WTC11 (cell line): ENCODE measurements at regions not wholly inside any gene's neighbourhood (a gene's known extent, or its start where the extent isn't known, plus 50 kb on each side); places are given as distances from the start of the nearest gene placed in this dataset.

Experiments
- ATAC-seq: fragments of 200-7000 bp; cut with Tn5 transposase; 2 replicates; pipeline ENCODE4 v1.10.0; 2021; ENCODE audit warnings: mild to moderate bottlenecking, moderate library complexity
- CTCF ChIA-PET: fragments of 300-600 bp; sonication (Branson Sonifier 250); formaldehyde crosslinking; loops from one replicate; lab custom pipeline; 2021; ENCODE audit warnings: antibody characterized with exemption; lab: Charles Lee
- POLR2A ChIA-PET: fragments of 350-600 bp; sonication (Branson Sonifier 250); formaldehyde crosslinking; loops from one replicate; lab custom pipeline; 2021; ENCODE audit warnings: antibody characterized with exemption; lab: Charles Lee
- DNase-seq: peaks from one replicate; pipeline ENCODE4 v3.0.0; 2021; ENCODE audit warnings: low spot score
- H3K27ac Mint-ChIP-seq: 2 replicates; pipeline ENCODE4 v1.8.0; 2021; ENCODE audit warnings: mixed read lengths
- H3K27me3 Mint-ChIP-seq: 2 replicates; pipeline ENCODE4 v1.8.0; 2021; ENCODE audit warnings: low read depth, mild to moderate bottlenecking, moderate library complexity, mixed read lengths
- H3K36me3 Mint-ChIP-seq: 2 replicates; pipeline ENCODE4 v1.8.0; 2021; ENCODE audit warnings: mixed read lengths
- H3K4me1 Mint-ChIP-seq: 2 replicates; pipeline ENCODE4 v1.8.0; 2022; ENCODE audit warnings: mixed read lengths
- H3K4me3 Mint-ChIP-seq: 2 replicates; pipeline ENCODE4 v1.8.0; 2021; ENCODE audit warnings: mild to moderate bottlenecking, moderate library complexity, mixed read lengths
- H3K9me3 Mint-ChIP-seq: 2 replicates; pipeline ENCODE4 v1.8.0; 2021; ENCODE audit warnings: mixed read lengths
- FOXK1 ChIP-seq: sonication (generic); formaldehyde crosslinking; IDR thresholded peaks from 2 replicates; pipeline ENCODE4 v1.8.0; 2022; ENCODE audit warnings: mild to moderate bottlenecking, moderate library complexity, missing genetic modification reagents
- FOXP1 ChIP-seq: sonication (generic); formaldehyde crosslinking; IDR thresholded peaks from 2 replicates; pipeline ENCODE4 v1.8.0; 2022; ENCODE audit warnings: missing genetic modification reagents, mild to moderate bottlenecking, moderate library complexity, borderline replicate concordance
- GABPB1 ChIP-seq: sonication (generic); formaldehyde crosslinking; IDR thresholded peaks from 2 replicates; pipeline ENCODE4 v1.8.1; 2023; ENCODE audit warnings: mild to moderate bottlenecking, missing genetic modification reagents
- HMGA2 ChIP-seq: fragments of 250-450 bp; sonication (Bioruptor Pico); IDR thresholded peaks from 2 replicates; pipeline ENCODE4 v1.4.0; 2021; ENCODE audit warnings: mild to moderate bottlenecking, moderate library complexity
- KAT7 ChIP-seq: sonication (generic); formaldehyde crosslinking; IDR thresholded peaks from 2 replicates; pipeline ENCODE4 v1.8.1; 2023; ENCODE audit warnings: missing genetic modification reagents, mild to moderate bottlenecking, borderline replicate concordance
- NR1H2 ChIP-seq: sonication (generic); formaldehyde crosslinking; IDR thresholded peaks from 2 replicates; pipeline ENCODE4 v1.9.0; 2021; ENCODE audit warnings: mild to moderate bottlenecking, moderate library complexity, missing genetic modification reagents
- PRRX2 ChIP-seq: fragments of 250-450 bp; sonication (Bioruptor Pico); IDR thresholded peaks from 2 replicates; pipeline ENCODE4 v1.8.0; 2021; ENCODE audit warnings: mild to moderate bottlenecking
- RORB ChIP-seq: fragments of 250-450 bp; sonication (Bioruptor Pico); IDR thresholded peaks from 2 replicates; pipeline ENCODE4 v1.9.0; 2021; ENCODE audit warnings: mild to moderate bottlenecking
- SMAD4 ChIP-seq: sonication (generic); formaldehyde crosslinking; IDR thresholded peaks from 2 replicates; pipeline ENCODE4 v1.8.0; 2022; ENCODE audit warnings: mild to moderate bottlenecking, missing genetic modification reagents
- SOX15 ChIP-seq: fragments of 250-450 bp; sonication (Bioruptor Pico); IDR thresholded peaks from 2 replicates; pipeline ENCODE4 v1.9.0; 2021; ENCODE audit warnings: mild to moderate bottlenecking
- SP1 ChIP-seq: sonication (generic); formaldehyde crosslinking; conservative IDR thresholded peaks from 2 replicates; pipeline ENCODE4 v1.8.1; 2022; ENCODE audit warnings: missing genetic modification reagents
- TP53 ChIP-seq: sonication (generic); formaldehyde crosslinking; IDR thresholded peaks from 2 replicates; pipeline ENCODE4 v1.8.1; 2023; ENCODE audit warnings: mild to moderate bottlenecking, missing genetic modification reagents
- ZNF219 ChIP-seq: sonication (generic); formaldehyde crosslinking; IDR thresholded peaks from 2 replicates; pipeline ENCODE4 v1.8.0; 2023; ENCODE audit warnings: missing genetic modification reagents, mild to moderate bottlenecking, borderline replicate concordance
- ZNF396 ChIP-seq: fragments of 250-450 bp; sonication (Bioruptor Pico); IDR thresholded peaks from 2 replicates; pipeline ENCODE4 v1.8.0; 2021; ENCODE audit warnings: mild to moderate bottlenecking, moderate library complexity, borderline replicate concordance
- TF ChIP-seq, protein P1 (sequence below): sonication (generic); formaldehyde crosslinking; conservative IDR thresholded peaks from 2 replicates; pipeline ENCODE4 v1.8.1; 2022; ENCODE audit warnings: mild to moderate bottlenecking, missing genetic modification reagents
- TF ChIP-seq, protein P2 (sequence below): sonication (generic); formaldehyde crosslinking; IDR thresholded peaks from 2 replicates; pipeline ENCODE4 v1.8.1; 2023; ENCODE audit warnings: mild to moderate bottlenecking, missing genetic modification reagents, moderate library complexity
- TF ChIP-seq, protein P3 (sequence below): sonication (generic); formaldehyde crosslinking; conservative IDR thresholded peaks from 2 replicates; pipeline ENCODE4 v1.8.1; 2023; ENCODE audit warnings: mild to moderate bottlenecking, low read depth, missing genetic modification reagents, moderate library complexity
- TF ChIP-seq, protein P4 (sequence below): sonication (generic); formaldehyde crosslinking; IDR thresholded peaks from 2 replicates; pipeline ENCODE4 v1.8.1; 2022; ENCODE audit warnings: low read depth, missing genetic modification reagents, borderline replicate concordance
- TF ChIP-seq, protein P5 (sequence below): sonication (generic); formaldehyde crosslinking; IDR thresholded peaks from 2 replicates; pipeline ENCODE4 v1.8.1; 2023; ENCODE audit warnings: mild to moderate bottlenecking, moderate library complexity, missing genetic modification reagents
- TF ChIP-seq, protein P6 (sequence below): sonication (generic); formaldehyde crosslinking; IDR thresholded peaks from 2 replicates; pipeline ENCODE4 v1.8.1; 2022; ENCODE audit warnings: low read depth, mild to moderate bottlenecking, moderate library complexity, missing genetic modification reagents, borderline replicate concordance

DNA sequence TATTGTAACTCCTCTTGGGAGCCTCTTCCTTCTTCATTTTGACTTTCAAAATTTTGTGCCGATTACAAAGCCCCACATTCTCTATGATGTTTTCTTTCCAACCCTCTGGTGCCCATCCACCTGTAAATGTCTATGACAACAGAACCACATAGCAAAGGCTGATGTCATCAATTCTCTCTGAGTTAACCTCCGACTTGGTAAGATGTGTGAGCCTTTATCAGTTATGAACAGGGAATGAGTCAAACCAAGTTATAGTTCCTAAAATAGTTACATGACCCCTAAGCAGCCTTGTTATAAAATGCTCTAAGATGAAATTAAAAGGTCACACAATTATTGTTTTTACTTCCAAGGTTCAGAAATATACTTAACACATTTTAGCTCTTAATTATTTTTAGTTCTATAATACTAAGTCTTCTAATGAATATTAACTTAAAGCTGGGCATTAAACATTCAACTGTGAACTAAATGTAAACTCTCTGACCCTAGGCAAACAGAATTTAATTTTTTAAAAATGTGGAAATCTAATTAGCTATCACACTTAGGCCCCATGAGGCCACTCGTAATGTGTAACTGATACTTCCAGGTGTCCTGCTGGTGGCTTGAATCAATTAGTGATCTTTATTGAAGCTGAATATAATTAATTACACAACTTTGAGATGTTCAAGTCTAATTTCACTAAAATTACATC is 102.3 kb upstream of the CYRIA start (continued):
- TF ChIP-seq FOXP1 (CRISPR knock-in tag) (no peak), ZNF219 (CRISPR knock-in tag) (no peak), GABPB1 (CRISPR knock-in tag) (no peak), FOXK1 (no peak), HMGA2 (no peak), RORB (CRISPR knock-in tag) (no peak), SMAD4 (CRISPR knock-in tag) (no peak), PRRX2 (CRISPR knock-in tag) (no peak), TP53 (CRISPR knock-in tag) (no peak)
- TF ChIP-seq, protein P1, sequence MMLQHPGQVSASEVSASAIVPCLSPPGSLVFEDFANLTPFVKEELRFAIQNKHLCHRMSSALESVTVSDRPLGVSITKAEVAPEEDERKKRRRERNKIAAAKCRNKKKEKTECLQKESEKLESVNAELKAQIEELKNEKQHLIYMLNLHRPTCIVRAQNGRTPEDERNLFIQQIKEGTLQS (CRISPR knock-in tag) = no peak
- TF ChIP-seq, protein P2, sequence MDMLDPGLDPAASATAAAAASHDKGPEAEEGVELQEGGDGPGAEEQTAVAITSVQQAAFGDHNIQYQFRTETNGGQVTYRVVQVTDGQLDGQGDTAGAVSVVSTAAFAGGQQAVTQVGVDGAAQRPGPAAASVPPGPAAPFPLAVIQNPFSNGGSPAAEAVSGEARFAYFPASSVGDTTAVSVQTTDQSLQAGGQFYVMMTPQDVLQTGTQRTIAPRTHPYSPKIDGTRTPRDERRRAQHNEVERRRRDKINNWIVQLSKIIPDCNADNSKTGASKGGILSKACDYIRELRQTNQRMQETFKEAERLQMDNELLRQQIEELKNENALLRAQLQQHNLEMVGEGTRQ (CRISPR knock-in tag) = no peak
- TF ChIP-seq, protein P3, sequence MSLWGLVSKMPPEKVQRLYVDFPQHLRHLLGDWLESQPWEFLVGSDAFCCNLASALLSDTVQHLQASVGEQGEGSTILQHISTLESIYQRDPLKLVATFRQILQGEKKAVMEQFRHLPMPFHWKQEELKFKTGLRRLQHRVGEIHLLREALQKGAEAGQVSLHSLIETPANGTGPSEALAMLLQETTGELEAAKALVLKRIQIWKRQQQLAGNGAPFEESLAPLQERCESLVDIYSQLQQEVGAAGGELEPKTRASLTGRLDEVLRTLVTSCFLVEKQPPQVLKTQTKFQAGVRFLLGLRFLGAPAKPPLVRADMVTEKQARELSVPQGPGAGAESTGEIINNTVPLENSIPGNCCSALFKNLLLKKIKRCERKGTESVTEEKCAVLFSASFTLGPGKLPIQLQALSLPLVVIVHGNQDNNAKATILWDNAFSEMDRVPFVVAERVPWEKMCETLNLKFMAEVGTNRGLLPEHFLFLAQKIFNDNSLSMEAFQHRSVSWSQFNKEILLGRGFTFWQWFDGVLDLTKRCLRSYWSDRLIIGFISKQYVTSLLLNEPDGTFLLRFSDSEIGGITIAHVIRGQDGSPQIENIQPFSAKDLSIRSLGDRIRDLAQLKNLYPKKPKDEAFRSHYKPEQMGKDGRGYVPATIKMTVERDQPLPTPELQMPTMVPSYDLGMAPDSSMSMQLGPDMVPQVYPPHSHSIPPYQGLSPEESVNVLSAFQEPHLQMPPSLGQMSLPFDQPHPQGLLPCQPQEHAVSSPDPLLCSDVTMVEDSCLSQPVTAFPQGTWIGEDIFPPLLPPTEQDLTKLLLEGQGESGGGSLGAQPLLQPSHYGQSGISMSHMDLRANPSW = no peak

DNA sequence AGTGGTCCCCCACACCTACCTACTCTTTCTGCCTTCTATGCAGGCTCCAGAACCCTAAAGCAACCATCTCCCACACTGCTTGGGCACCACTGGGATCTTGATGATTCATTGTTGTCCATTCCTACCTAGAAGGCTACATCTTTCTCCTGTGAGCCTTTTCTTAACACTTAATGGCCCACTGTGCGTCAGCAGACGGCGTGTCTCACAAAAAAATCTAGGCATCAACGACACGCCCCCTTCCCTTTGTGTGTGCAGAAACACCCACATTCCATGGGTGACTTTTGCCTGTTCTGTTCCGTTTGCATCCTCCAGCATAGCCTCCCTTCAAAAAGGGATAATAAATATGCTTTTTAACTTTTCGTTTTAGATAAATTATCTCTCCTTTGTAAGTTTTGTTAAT is 99.7 kb upstream of the CYRIA start:
- ATAC-seq = no peak; the same call in 1 of the 2 replicates
- H3K4me1 Mint-ChIP-seq = peaks cover 9% of the 10 kb centered on the region
- POLR2A ChIA-PET = no interaction called here
- H3K36me3 Mint-ChIP-seq = peaks cover 9% of the 10 kb centered on the region
- H3K27ac Mint-ChIP-seq = no peak overlapping the region
- peaks cover 15% of the 10 kb centered on the region for H3K9me3 Mint-ChIP-seq
- CTCF ChIA-PET = no interaction called here
- no peak for DNase-seq
- no peak overlapping the region for H3K4me3 Mint-ChIP-seq
- TF ChIP-seq KAT7 (CRISPR knock-in tag) = no peak
- TF ChIP-seq SMAD4 (CRISPR knock-in tag) = no peak
- no peak for TF ChIP-seq FOXK1
- TF ChIP-seq NR1H2 (CRISPR knock-in tag) = no peak
- TF ChIP-seq, protein P4, sequence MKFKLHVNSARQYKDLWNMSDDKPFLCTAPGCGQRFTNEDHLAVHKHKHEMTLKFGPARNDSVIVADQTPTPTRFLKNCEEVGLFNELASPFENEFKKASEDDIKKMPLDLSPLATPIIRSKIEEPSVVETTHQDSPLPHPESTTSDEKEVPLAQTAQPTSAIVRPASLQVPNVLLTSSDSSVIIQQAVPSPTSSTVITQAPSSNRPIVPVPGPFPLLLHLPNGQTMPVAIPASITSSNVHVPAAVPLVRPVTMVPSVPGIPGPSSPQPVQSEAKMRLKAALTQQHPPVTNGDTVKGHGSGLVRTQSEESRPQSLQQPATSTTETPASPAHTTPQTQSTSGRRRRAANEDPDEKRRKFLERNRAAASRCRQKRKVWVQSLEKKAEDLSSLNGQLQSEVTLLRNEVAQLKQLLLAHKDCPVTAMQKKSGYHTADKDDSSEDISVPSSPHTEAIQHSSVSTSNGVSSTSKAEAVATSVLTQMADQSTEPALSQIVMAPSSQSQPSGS (CRISPR knock-in tag) = no peak
- no peak for TF ChIP-seq ZNF396 (CRISPR knock-in tag)
- TF ChIP-seq, protein P5, sequence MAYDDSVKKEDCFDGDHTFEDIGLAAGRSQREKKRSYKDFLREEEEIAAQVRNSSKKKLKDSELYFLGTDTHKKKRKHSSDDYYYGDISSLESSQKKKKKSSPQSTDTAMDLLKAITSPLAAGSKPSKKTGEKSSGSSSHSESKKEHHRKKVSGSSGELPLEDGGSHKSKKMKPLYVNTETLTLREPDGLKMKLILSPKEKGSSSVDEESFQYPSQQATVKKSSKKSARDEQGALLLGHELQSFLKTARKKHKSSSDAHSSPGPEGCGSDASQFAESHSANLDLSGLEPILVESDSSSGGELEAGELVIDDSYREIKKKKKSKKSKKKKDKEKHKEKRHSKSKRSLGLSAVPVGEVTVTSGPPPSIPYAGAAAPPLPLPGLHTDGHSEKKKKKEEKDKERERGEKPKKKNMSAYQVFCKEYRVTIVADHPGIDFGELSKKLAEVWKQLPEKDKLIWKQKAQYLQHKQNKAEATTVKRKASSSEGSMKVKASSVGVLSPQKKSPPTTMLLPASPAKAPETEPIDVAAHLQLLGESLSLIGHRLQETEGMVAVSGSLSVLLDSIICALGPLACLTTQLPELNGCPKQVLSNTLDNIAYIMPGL (CRISPR knock-in tag) = no peak
- TF ChIP-seq, protein P6, sequence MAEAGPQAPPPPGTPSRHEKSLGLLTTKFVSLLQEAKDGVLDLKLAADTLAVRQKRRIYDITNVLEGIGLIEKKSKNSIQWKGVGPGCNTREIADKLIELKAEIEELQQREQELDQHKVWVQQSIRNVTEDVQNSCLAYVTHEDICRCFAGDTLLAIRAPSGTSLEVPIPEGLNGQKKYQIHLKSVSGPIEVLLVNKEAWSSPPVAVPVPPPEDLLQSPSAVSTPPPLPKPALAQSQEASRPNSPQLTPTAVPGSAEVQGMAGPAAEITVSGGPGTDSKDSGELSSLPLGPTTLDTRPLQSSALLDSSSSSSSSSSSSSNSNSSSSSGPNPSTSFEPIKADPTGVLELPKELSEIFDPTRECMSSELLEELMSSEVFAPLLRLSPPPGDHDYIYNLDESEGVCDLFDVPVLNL (CRISPR knock-in tag) = no peak
- TF ChIP-seq SP1 (CRISPR knock-in tag) = no peak
- TF ChIP-seq SOX15 = no peak
- H3K27me3 Mint-ChIP-seq = no peaks in the 10 kb centered on the region; the same call in none of the 2 replicates
